ENCODE measurements at regions not wholly inside any gene's neighbourhood (a gene's known extent, or its start where the extent isn't known, plus 50 kb on each side); places are given as distances from the start of the nearest gene placed in this dataset.

DNA sequence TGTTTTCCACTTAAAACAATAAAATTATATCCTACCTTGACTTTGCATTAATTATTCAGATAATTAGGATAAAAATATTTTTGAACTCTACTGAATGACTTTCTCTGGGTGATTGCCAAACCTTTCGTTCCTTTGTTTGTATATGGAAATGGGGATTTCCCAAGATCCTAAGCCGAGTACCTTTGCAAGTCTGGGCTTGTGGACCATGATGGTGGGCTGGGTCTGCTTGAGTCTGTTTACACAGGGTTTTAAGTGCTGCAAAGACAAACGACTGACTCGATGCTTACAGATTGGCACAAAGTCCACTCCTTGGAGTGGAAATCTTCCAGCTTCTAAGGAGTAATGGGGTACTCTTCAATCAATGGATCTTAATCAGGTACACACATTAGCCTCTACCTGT, 659.5 kb downstream of the TSN start:
- no peak for TF ChIP-seq ZNF416 (tag by site-specific recombination; IDR thresholded peaks at IDR 0.05)
- TF ChIP-seq ZNF174 (tag by site-specific recombination; IDR thresholded peaks at IDR 0.05) = no peak
- TF ChIP-seq ZBTB21 (tag by site-specific recombination; IDR thresholded peaks at IDR 0.05) = no peak
- TF ChIP-seq, protein P1, sequence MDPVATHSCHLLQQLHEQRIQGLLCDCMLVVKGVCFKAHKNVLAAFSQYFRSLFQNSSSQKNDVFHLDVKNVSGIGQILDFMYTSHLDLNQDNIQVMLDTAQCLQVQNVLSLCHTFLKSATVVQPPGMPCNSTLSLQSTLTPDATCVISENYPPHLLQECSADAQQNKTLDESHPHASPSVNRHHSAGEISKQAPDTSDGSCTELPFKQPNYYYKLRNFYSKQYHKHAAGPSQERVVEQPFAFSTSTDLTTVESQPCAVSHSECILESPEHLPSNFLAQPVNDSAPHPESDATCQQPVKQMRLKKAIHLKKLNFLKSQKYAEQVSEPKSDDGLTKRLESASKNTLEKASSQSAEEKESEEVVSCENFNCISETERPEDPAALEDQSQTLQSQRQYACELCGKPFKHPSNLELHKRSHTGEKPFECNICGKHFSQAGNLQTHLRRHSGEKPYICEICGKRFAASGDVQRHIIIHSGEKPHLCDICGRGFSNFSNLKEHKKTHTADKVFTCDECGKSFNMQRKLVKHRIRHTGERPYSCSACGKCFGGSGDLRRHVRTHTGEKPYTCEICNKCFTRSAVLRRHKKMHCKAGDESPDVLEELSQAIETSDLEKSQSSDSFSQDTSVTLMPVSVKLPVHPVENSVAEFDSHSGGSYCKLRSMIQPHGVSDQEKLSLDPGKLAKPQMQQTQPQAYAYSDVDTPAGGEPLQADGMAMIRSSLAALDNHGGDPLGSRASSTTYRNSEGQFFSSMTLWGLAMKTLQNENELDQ (tag by site-specific recombination; IDR thresholded peaks at IDR 0.05; ENCODE audit: low read depth) = no peak
- TF ChIP-seq, protein P2, sequence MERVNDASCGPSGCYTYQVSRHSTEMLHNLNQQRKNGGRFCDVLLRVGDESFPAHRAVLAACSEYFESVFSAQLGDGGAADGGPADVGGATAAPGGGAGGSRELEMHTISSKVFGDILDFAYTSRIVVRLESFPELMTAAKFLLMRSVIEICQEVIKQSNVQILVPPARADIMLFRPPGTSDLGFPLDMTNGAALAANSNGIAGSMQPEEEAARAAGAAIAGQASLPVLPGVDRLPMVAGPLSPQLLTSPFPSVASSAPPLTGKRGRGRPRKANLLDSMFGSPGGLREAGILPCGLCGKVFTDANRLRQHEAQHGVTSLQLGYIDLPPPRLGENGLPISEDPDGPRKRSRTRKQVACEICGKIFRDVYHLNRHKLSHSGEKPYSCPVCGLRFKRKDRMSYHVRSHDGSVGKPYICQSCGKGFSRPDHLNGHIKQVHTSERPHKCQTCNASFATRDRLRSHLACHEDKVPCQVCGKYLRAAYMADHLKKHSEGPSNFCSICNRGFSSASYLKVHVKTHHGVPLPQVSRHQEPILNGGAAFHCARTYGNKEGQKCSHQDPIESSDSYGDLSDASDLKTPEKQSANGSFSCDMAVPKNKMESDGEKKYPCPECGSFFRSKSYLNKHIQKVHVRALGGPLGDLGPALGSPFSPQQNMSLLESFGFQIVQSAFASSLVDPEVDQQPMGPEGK (tag by site-specific recombination; IDR thresholded peaks at IDR 0.05) = no peak
- TF ChIP-seq, protein P3, sequence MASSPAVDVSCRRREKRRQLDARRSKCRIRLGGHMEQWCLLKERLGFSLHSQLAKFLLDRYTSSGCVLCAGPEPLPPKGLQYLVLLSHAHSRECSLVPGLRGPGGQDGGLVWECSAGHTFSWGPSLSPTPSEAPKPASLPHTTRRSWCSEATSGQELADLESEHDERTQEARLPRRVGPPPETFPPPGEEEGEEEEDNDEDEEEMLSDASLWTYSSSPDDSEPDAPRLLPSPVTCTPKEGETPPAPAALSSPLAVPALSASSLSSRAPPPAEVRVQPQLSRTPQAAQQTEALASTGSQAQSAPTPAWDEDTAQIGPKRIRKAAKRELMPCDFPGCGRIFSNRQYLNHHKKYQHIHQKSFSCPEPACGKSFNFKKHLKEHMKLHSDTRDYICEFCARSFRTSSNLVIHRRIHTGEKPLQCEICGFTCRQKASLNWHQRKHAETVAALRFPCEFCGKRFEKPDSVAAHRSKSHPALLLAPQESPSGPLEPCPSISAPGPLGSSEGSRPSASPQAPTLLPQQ (tag by site-specific recombination; IDR thresholded peaks at IDR 0.05) = no peak
- no peak for TF ChIP-seq ZNF112 (tag by site-specific recombination; IDR thresholded peaks at IDR 0.05)
- TF ChIP-seq, protein P4, sequence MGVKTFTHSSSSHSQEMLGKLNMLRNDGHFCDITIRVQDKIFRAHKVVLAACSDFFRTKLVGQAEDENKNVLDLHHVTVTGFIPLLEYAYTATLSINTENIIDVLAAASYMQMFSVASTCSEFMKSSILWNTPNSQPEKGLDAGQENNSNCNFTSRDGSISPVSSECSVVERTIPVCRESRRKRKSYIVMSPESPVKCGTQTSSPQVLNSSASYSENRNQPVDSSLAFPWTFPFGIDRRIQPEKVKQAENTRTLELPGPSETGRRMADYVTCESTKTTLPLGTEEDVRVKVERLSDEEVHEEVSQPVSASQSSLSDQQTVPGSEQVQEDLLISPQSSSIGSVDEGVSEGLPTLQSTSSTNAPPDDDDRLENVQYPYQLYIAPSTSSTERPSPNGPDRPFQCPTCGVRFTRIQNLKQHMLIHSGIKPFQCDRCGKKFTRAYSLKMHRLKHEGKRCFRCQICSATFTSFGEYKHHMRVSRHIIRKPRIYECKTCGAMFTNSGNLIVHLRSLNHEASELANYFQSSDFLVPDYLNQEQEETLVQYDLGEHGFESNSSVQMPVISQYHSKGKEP (tag by site-specific recombination; IDR thresholded peaks at IDR 0.05) = no peak
- TF ChIP-seq ZBTB7A (tag by site-specific recombination; IDR thresholded peaks at IDR 0.05; ENCODE audit: low read depth) = no peak
- CTCF ChIA-PET = no interaction called here

DNA sequence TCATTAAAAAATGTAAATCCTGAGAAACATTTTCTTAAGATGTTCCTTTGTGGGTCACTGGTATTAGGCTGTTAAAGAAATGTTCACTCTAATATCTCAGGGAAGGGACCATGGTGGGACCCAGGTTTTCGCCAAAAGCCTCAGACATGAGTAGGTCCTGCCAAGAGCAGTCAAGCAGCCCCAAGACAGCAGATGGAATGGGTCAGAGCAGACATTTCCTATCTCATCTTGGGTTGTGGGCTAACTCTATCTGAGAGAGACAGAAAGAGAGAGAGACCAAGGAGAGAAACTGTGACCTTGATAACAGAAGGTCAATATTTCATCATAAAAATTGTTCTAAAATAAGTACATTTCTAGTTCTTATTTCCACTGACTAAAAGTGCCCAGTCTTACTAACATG, 661.7 kb downstream of the TSN start:
- Histone ChIP-seq H3K4me3 (ENCODE audit: low read depth, low read length) (no peak overlapping the region), H3K27ac (ENCODE audit: extremely low read depth, low read depth, low read length) (no peak overlapping the region), H3K4me1 (ENCODE audit: control insufficient read depth, insufficient read depth, low read length) (no peaks in the 10 kb centered on the region), H3K36me3 (ENCODE audit: control insufficient read depth in 2 of 2, insufficient read depth in 1 of 2, low read length in 2 of 2) (no peaks in the 10 kb centered on the region), H3K9me3 (ENCODE audit: control insufficient read depth, insufficient read depth, low read depth, low read length) (no peaks in the 10 kb centered on the region)
- no peak for TF ChIP-seq ZNF548 (tag by site-specific recombination; IDR thresholded peaks at IDR 0.05)
- TF ChIP-seq, protein P5, sequence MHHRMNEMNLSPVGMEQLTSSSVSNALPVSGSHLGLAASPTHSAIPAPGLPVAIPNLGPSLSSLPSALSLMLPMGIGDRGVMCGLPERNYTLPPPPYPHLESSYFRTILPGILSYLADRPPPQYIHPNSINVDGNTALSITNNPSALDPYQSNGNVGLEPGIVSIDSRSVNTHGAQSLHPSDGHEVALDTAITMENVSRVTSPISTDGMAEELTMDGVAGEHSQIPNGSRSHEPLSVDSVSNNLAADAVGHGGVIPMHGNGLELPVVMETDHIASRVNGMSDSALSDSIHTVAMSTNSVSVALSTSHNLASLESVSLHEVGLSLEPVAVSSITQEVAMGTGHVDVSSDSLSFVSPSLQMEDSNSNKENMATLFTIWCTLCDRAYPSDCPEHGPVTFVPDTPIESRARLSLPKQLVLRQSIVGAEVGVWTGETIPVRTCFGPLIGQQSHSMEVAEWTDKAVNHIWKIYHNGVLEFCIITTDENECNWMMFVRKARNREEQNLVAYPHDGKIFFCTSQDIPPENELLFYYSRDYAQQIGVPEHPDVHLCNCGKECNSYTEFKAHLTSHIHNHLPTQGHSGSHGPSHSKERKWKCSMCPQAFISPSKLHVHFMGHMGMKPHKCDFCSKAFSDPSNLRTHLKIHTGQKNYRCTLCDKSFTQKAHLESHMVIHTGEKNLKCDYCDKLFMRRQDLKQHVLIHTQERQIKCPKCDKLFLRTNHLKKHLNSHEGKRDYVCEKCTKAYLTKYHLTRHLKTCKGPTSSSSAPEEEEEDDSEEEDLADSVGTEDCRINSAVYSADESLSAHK (tag by site-specific recombination; IDR thresholded peaks at IDR 0.05) = no peak
- TF ChIP-seq EGR2 (tag by site-specific recombination; IDR thresholded peaks at IDR 0.05; ENCODE audit: low read depth) = no peak
- TF ChIP-seq, protein P6, sequence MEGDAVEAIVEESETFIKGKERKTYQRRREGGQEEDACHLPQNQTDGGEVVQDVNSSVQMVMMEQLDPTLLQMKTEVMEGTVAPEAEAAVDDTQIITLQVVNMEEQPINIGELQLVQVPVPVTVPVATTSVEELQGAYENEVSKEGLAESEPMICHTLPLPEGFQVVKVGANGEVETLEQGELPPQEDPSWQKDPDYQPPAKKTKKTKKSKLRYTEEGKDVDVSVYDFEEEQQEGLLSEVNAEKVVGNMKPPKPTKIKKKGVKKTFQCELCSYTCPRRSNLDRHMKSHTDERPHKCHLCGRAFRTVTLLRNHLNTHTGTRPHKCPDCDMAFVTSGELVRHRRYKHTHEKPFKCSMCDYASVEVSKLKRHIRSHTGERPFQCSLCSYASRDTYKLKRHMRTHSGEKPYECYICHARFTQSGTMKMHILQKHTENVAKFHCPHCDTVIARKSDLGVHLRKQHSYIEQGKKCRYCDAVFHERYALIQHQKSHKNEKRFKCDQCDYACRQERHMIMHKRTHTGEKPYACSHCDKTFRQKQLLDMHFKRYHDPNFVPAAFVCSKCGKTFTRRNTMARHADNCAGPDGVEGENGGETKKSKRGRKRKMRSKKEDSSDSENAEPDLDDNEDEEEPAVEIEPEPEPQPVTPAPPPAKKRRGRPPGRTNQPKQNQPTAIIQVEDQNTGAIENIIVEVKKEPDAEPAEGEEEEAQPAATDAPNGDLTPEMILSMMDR (tag by site-specific recombination; IDR thresholded peaks at IDR 0.05) = no peak
- TF ChIP-seq ZNF2 (tag by site-specific recombination; IDR thresholded peaks at IDR 0.05) = no peak
- TF ChIP-seq, protein P7, sequence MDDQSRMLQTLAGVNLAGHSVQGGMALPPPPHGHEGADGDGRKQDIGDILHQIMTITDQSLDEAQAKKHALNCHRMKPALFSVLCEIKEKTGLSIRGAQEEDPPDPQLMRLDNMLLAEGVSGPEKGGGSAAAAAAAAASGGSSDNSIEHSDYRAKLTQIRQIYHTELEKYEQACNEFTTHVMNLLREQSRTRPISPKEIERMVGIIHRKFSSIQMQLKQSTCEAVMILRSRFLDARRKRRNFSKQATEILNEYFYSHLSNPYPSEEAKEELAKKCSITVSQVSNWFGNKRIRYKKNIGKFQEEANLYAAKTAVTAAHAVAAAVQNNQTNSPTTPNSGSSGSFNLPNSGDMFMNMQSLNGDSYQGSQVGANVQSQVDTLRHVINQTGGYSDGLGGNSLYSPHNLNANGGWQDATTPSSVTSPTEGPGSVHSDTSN (CRISPR knock-in tag; IDR thresholded peaks at IDR 0.05) = no peak
- TF ChIP-seq, protein P8, sequence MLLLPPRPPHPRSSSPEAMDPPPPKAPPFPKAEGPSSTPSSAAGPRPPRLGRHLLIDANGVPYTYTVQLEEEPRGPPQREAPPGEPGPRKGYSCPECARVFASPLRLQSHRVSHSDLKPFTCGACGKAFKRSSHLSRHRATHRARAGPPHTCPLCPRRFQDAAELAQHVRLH (tag by site-specific recombination; IDR thresholded peaks at IDR 0.05) = no peak
- CTCF ChIA-PET = no interaction called here
- POLR2A ChIA-PET = interaction anchor here (0.5 kb wide), 1 partner anchor 17 kb away, joined by 8 read pairs; no protein-coding TSS in a partner anchor

More for the DNA sequence above, 659.5 kb downstream of the TSN start:
- no peaks in the 10 kb centered on the region for H3K4me1 ChIP-seq (ENCODE audit: control insufficient read depth, insufficient read depth, low read length)
- no peaks in the 10 kb centered on the region for H3K9me3 ChIP-seq (ENCODE audit: control insufficient read depth, insufficient read depth, low read depth, low read length)
- no peak overlapping the region for H3K4me3 ChIP-seq (ENCODE audit: low read depth, low read length)
- POLR2A ChIA-PET = no interaction called here
- H3K36me3 ChIP-seq (ENCODE audit: control insufficient read depth in 2 of 2, insufficient read depth in 1 of 2, low read length in 2 of 2) = no peaks in the 10 kb centered on the region
- no peak overlapping the region for H3K27ac ChIP-seq (ENCODE audit: extremely low read depth, low read depth, low read length)
